ENCODE measurements at regions not wholly inside any gene's neighbourhood (a gene's known extent, or its start where the extent isn't known, plus 50 kb on each side); places are given as distances from the start of the nearest gene placed in this dataset.

DNA sequence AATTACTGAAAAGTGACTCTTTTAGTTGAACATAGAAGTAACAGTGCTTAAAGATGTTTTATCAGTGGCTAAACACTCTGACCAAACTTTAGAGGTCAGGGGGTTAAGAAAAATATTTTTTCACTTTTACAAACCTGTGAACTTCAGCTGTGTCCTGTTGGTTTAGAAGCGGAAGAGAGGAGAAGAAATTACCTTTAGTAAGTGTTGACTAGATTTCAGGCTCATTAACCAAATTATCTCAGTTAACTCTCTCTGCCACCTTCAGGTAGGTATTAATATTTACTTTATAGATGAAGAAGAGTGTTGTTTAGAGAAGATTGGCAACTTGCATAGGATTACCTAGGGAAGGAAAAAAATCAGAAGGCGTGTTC, 151.9 kb upstream of the CMC1 start:
- no peak for TF ChIP-seq POLR2A (conservative IDR thresholded peaks at IDR 0.05)
- no peak for TF ChIP-seq RAD21 (CRISPR knock-in tag; conservative IDR thresholded peaks at IDR 0.05 in 1 of 2, IDR thresholded peaks at IDR 0.05 in 1 of 2)
- no peak for TF ChIP-seq RFX5 (IDR thresholded peaks at IDR 0.05; ENCODE audit: low read depth, low read length)

Measured in K562 (cell line).